ENCODE measurements at regions not wholly inside any gene's neighbourhood (a gene's known extent, or its start where the extent isn't known, plus 50 kb on each side); places are given as distances from the start of the nearest gene placed in this dataset.

DNA sequence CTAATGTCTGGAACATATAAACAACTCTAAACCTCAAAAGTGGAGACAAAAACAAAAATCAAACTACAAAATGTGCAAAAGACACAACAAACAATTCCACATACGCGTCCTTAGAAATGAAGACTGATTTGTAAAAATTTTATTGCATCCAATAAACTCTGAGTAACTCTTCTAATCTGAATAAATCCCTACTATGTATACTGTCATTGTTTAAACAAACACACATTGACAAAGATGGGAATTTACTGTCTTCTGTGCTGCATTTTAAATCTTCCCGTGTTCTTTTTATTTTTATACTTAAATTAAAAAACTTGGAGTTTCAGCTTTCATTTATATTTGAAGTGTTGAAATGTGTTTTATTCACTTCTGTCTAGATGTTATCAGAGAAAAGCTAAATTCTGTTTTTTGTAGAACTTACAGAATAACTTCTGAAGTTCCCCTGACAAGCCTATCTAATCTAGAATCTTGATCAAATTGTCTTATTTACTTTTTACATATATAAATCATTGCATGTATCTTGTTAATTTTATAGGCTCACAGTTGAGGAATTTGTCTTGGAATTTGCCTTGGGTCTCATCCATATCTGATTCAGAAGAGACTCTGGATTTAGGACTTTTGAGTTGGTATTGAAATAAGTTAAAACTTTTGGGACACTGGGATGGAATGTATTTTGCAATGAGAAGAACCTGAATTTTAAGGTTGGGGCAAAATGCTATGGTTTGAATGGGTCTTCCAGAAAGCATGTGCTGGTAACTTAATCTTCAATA lies 2064.4 kb upstream of the C9orf72 start:
- no peaks in the 10 kb centered on the region for H3K36me3 ChIP-seq
- no peaks in the 10 kb centered on the region for H3K4me1 ChIP-seq
- TF ChIP-seq POLR2A (IDR thresholded peaks at IDR 0.05): no peak
- TF ChIP-seq, protein P1, sequence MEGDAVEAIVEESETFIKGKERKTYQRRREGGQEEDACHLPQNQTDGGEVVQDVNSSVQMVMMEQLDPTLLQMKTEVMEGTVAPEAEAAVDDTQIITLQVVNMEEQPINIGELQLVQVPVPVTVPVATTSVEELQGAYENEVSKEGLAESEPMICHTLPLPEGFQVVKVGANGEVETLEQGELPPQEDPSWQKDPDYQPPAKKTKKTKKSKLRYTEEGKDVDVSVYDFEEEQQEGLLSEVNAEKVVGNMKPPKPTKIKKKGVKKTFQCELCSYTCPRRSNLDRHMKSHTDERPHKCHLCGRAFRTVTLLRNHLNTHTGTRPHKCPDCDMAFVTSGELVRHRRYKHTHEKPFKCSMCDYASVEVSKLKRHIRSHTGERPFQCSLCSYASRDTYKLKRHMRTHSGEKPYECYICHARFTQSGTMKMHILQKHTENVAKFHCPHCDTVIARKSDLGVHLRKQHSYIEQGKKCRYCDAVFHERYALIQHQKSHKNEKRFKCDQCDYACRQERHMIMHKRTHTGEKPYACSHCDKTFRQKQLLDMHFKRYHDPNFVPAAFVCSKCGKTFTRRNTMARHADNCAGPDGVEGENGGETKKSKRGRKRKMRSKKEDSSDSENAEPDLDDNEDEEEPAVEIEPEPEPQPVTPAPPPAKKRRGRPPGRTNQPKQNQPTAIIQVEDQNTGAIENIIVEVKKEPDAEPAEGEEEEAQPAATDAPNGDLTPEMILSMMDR (IDR thresholded peaks at IDR 0.05): no peak
- no peak overlapping the region for H3K4me3 ChIP-seq (replicated peaks in 1 of 3)
- DNase-seq: no peak
- H3K27me3 ChIP-seq: no peaks in the 10 kb centered on the region
- no peaks in the 10 kb centered on the region for H3K9me3 ChIP-seq
- intact Hi-C loops (cut with DNase I): no loop called here
- WGBS, 2 donors: 89 to 91% methylated on average over 3 of the region's 3 CpGs
- no peak overlapping the region for H3K27ac ChIP-seq

DNA sequence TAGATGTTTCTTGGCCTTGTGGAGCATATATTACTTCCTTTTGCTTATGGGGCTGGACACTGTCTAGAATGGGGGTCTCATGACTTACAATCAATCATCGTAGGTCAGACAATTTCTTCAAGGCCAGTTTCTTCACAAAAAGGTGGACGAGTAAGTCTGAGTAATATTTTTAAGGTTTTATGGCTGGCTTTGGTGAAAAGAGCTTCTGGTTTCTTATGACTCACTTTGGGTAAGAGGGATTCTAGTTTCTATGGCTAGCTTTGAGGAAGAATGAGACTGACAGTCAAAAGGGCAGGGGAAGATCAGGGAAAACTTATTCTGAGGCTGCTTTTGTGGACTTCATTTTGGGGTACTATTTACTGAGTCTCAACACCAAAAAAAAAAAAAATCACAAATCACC lies 2067.2 kb upstream of the C9orf72 start:
- Histone ChIP-seq H3K36me3 (no peaks in the 10 kb centered on the region), H3K4me1 (no peaks in the 10 kb centered on the region), H3K27ac (no peak overlapping the region), H3K9me3 (no peaks in the 10 kb centered on the region), H3K27me3 (no peaks in the 10 kb centered on the region), H3K4me3 (replicated peaks in 1 of 3) (no peak overlapping the region)
- TF ChIP-seq, protein P1 (IDR thresholded peaks at IDR 0.05): no peak
- TF ChIP-seq POLR2A (IDR thresholded peaks at IDR 0.05): no peak
- intact Hi-C loops (cut with DNase I): no loop called here
- 83 to 89% methylated on average over 2 of the region's 2 CpGs for WGBS, 2 donors
- no peak for DNase-seq

GRCh38 chr9:29644514-29644913 lies 2071.2 kb upstream of the C9orf72 start:
- Histone ChIP-seq H3K4me1 (no peaks in the 10 kb centered on the region), H3K36me3 (no peaks in the 10 kb centered on the region), H3K27me3 (no peaks in the 10 kb centered on the region), H3K4me3 (replicated peaks in 1 of 3) (no peak overlapping the region), H3K9me3 (no peaks in the 10 kb centered on the region), H3K27ac (no peak overlapping the region)
- TF ChIP-seq, protein P1 (IDR thresholded peaks at IDR 0.05): no peak
- no peak for TF ChIP-seq POLR2A (IDR thresholded peaks at IDR 0.05)
- no peak for DNase-seq
- intact Hi-C loops (cut with DNase I): no loop called here

DNA sequence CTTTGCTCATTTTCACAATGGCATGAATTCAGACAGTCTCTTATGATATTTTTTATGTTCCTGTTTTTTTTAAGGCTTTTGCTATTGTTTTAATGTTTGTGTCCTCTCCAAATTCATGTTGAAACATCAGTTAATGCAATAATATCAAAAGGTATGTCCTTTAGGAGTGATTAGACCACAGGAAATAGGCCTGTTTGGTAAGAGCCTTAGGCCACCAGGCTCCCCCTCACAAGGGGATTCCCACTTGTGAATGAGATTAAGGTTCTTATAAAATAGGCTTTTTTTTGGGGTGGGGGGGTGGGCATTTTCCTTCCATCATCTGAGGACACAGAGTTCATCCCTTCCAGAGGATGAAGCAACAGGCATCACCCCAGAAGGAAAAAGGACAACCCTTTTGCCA lies 2074.2 kb upstream of the C9orf72 start:
- Histone ChIP-seq H3K9me3 (no peaks in the 10 kb centered on the region), H3K4me1 (no peaks in the 10 kb centered on the region), H3K36me3 (no peaks in the 10 kb centered on the region), H3K27ac (no peak overlapping the region), H3K4me3 (replicated peaks in 1 of 3) (no peak overlapping the region), H3K27me3 (no peaks in the 10 kb centered on the region)
- no peak for DNase-seq
- intact Hi-C loops (cut with DNase I): no loop called here
- no peak for TF ChIP-seq POLR2A (IDR thresholded peaks at IDR 0.05)
- TF ChIP-seq, protein P1 (IDR thresholded peaks at IDR 0.05): no peak

- no peak overlapping the region for H3K4me3 ChIP-seq (replicated peaks in 1 of 3)
- DNase-seq: no peak
- no peak overlapping the region for H3K27ac ChIP-seq
- H3K27me3 ChIP-seq: no peaks in the 10 kb centered on the region
- no peaks in the 10 kb centered on the region for H3K9me3 ChIP-seq
- no peak for TF ChIP-seq POLR2A (IDR thresholded peaks at IDR 0.05)
- TF ChIP-seq, protein P1 (IDR thresholded peaks at IDR 0.05): no peak
- no peaks in the 10 kb centered on the region for H3K4me1 ChIP-seq
- no peaks in the 10 kb centered on the region for H3K36me3 ChIP-seq
- intact Hi-C loops (cut with DNase I): no loop called here
Observed at GRCh38 chr9:29648132-29648531, 2074.9 kb upstream of the C9orf72 start.

Measured in thyroid gland (tissue), 4 donors.